NCI-H460 (cell line): ENCODE measurements at regions not wholly inside any gene's neighbourhood (a gene's known extent, or its start where the extent isn't known, plus 50 kb on each side); places are given as distances from the start of the nearest gene placed in this dataset.
"Not testable (repeated sequence)": the region's sequence is repeated elsewhere in the genome, so short reads cannot be mapped to it uniquely, and the experiment has no call there.

ENCODE experiments used
- DNase-seq: peaks from one replicate; pipeline ENCODE4 v3.0.0-alpha.2; 2016; ENCODE audit warnings: low read depth; ENCODE audit errors: extremely low read depth

DNA sequence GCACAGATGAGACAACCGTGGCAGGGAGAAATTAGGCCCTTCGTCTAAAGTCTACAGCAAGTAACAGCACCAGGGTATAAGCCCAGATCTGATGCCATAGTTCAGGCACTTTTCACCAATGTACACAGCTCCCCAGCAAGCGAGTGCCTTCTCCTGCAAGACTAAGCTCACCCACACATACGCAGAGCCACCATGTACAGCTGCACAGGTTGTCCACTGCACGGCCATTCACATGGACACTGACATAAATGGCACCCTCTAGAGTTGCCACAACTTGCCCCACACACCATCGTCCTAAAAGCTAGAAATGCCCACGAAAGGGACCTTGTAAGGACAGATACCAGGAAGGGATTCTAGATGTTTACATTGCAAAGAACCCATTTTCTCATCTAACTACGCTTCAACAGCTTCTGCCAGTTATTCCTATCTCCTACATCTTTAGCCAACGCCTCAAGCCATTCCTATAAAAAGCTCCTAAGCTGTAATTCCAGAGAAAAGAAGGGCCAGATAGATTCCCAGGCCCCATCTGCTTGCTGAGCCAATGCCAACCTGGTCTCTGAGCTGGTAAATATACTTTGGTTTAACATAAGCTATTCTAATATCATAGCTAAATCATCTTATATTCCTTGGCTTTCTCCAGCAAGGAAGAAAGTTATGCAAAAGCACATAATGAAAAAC lies 174.0 kb upstream of the KAZN start:
- DNase-seq = no peak

DNA sequence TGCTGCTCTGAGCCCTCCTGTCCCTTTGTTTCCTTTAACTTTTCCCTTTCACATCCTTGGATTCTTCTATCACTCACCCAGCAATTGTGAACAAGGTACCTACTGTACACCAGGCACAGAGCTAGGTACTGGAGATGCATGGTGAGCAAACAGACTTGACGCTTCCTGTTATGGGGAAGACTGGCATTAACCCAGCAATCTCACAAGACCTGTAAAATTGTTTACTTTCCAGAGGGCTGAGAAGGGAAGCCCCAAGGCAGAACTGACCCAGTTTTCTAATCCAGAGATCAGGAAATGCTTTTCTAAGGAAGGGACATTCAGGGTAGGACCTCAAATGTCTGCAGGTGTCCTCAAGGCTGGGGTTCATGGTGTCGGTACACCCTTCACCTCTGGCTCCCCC lies 171.6 kb upstream of the KAZN start:
- no peak for DNase-seq

DNA sequence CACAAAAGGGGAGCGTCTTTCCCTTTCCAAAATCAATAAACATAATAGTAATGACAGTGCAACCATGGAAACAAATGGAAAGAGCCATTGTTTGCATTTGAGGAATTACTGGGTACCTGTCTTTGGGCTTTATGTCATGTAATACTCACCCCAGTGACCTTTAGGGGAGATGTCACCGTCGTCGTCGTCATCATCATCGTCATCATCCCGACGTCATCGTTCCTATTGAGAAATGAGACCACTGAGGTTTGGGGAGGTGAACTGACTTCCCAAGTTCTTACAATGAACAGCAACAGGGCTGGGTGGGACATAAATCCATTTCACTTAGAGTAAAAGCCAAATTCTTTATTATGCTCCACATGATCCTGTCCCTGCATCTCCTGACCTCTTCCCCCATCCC lies 168.9 kb upstream of the KAZN start:
- DNase-seq = no peak

DNA sequence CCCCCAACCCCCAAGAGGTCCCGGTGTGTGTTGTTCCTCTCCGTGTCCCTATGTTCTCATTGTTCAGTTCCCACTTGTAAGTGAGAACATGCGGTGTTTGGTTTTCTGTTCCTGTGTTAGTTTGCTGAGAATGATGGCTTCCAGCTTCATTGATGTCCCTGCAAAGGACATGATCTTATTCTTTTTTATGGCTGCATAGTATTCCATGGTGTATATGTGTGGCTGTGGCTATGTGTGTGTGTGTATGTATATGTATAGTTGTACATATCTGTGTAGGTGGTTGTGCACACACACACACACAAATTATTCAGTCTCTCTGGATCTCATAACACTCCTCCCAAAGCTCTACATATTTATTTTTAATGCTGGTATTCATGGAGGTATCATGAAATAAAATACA lies 165.8 kb upstream of the KAZN start:
- DNase-seq = not testable (repeated sequence)

DNA sequence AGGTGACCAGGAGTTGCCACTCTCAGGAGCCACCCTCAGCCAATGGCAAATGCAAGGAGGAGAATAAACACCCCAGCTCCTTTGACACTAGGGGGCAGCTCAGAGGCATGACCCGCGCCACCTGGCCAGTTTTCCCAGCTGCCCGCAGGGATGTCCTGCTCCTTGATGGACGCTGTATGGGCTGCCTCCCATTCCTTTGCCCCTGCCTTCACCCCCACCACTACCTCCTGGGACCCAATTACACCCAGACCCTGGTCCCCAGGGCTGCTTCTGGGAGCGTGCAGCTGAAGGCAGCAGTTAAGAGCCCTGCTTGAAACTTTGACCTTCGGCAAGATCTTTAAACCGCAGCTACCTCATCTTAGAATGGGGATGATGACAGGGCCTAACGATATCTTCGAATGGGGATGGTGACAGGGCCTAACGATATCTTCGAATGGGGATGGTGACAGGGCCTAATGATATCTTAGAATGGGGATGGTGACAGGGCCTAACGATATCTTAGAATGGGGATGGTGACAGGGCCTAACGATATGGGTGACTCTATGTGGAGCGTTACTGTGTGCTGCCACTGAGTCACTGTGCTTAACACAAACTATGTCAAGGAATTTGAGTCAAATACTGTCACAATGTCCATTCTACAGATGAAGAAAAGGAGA lies 163.0 kb upstream of the KAZN start:
- no peak for DNase-seq

DNA sequence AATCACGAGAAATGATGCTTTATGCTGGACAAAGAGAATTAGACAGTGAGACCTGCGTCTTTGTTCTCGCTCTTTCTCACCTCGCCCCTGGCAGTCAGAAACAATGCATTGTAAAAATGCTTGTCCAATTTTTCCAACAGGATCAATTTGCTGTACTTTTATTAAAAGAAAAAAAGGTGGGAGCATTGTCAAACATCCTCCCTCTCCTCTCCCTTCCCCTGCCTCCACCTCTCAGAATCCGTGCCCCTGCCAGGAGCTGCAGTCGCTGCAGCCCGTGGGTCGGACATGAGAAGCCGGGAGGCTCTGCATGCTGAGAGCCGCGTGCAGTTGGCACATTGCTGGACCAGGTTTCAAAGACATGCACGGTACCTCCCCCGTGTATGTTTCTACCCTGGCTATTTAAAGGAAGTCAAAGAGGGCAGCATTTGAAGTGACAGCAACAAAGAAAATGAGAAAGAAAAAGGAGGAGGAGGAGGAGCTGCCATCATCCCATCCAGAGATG lies 161.0 kb upstream of the KAZN start:
- DNase-seq = no peak

DNA sequence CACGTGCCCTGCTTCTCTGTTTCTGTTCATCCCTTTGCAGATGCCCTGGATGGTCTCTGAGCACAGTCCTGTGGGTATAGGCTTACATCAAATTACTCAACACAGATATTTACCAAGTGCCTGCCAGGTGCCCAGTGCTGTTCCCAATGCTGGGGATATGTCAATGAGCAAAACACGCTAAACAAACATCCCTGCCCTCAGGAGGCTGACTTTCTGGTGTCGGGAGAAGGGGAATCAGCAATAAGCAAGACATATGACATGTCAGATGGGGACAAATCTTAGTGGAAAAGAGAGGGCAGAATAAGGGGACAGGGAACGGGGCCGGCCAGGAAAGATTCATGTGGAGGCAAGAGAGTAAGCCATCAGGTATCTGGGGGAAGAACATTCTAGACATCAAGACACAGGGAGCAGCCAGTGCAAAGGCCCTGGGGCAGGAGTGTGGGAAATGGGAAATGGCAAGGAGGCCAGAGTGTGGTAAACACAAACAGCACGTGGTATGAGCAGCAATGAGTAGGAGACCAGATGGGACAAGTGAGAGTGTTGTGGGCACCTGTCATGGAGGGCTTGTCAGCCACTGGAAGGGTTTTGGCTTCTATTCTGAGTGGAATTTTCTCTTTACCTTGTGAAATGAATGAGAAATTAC lies 160.2 kb upstream of the KAZN start:
- DNase-seq = no peak

DNA sequence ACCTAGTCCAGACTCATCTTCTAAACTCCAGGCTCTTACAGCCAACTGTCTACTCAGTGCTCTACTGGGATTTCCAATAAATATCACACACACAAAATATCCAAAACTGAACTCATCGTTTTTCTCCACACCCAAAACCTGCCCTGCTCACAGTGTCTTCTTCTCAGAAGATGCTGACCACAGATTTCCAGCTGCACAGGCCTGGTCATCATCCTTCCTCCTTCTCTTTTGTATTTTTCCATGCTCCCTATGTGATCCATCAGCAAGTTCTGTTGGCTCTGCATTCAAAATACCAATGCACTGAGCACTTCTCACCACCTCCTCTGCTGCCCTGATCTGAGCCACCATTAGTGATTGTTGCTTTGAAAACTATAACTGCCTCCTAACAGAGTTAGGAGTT lies 159.5 kb upstream of the KAZN start:
- no peak for DNase-seq

DNA sequence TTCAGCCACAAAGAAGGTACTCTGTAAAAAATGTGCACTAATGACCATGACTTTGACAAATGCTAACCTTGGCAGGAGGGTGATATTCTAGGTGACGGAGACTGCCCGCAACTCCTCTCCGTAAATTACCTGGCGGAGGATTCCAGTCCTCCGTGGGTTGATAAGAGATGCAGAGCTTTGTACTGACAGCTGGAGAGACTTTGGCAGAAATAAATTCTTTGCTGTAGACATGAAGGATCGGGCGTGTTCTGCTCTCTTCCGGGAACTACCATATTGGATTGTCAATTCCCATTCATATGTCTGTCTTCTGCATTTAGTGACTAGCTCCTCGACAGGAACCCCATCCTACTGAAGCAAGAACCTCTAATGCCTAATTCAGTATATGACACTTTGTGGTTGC lies 158.3 kb upstream of the KAZN start:
- DNase-seq = no peak

DNA sequence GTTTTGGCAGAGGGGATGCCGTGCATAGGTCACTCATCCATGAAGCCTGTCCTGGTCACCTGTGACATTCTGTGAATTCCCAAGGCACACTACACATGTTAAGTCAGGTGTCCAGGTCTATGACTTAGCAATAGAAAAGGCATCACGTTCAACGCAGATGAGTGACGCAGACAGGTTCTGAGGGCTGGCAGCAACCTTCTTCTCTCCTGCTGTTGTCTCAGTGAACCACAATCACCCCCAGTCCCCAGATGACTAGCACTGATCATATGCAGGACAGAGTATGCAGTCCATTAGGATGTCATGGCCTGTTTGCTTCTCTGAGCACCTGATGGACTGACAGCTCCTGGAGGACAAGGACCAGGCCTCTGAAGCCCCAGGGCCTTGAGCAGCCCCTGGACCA lies 157.8 kb upstream of the KAZN start:
- no peak for DNase-seq

DNA sequence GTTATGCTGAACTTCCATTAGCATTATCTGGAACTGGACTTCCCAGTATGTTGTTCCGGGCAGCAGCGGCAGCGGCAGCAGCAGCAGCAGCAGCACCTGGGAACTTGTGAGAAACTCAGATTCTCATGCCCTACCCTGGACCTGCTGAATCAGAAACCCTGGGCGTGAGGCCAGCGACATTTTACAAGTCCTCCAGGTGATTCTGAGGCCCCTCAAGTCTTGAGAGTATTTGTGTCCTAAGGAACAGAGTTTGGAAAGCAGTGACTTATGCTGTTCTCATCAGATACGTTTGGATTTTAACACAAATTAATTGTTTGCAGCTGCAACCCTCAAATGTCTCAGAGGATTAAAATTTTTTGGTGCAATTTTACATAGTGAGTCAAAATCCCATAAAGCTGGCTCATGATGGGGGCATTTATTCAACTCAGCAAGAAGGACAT lies 157.2 kb upstream of the KAZN start:
- no peak for DNase-seq

DNA sequence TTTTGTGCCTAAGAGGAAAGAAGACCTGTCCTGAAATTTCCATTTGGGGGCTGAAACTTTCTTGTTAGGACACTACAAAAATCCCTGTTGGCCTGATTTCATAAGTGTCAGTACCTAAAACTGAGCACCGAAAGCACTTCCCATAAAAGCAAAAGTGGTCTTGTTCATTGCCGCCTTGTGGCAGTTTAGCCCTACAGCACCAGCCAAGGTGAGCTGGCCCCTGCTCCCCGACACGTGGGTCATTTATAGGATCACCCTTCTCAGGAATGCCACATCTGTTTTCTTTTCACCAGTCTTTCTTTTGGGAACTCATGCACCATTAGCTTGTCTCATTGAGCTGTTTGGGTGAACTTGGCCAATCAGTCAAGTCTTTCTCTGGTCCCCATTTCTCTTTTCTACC lies 155.8 kb upstream of the KAZN start:
- no peak for DNase-seq

DNA sequence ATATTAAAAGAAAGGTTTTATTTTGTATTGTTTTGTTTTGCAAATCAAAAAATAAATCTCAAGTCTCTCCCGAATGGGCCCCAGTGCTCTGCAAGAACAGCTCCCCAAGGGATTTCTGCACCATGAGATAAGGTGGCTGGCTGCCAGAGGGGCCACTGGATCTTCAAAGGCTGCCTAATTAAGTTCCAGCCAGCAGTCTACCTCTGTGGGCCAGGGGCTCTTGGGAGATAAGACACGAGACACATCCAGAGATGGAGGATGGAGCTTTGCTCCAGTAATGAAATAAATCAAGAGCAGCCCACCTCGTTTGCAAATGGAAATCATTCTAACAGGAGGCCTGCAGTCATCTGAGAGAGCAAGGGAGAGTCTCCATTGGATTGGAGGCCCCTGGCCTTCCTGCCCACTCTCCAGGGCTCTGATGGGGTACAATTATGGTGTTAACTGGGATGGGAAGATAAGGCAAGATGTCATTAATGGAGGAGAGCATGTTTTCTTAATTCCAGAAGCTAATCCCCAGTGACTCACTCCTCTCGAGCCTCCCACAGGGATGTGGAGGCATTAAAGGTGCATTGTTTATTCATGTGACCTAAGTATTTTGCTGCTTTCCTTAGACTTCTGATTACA lies 155.2 kb upstream of the KAZN start:
- no peak for DNase-seq

DNA sequence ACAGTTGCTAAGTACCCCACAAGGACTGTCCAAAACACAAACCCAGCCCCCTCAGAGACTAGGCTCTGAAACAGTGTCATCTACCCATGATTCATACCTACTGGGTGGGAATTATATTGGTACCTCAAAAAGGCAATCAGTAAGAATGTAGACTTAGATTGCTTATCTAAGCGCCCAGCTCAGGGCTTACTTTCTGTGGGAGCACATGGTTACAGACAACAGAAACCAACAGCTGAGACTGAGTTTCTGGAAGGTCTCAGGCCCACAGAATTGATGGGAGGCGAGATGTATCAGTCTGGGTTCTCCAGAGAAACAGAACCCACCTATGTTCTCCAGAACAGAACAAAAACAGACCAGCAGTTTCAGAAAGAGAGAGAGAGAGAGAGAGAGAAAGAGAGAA lies 147.3 kb upstream of the KAZN start:
- no peak for DNase-seq

DNA sequence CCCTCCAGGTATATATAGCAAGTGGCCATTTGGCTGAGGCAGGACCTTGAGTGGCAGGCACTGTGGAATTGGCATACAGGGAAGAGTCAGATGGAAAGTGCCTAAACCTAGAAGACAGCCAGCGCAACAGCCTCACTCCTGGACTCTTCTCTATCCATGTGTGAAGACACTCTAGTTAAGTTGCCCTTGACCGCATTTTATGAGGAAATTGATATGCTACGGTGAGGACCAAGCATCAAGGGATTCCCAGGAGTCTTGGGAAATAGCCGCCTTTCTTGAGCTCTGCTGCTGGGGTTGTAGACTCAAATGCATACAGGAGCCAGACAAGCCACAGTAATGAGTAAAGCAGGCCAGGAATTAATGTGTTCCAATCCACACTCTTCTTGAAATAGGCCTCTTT lies 145.9 kb upstream of the KAZN start:
- no peak for DNase-seq

DNA sequence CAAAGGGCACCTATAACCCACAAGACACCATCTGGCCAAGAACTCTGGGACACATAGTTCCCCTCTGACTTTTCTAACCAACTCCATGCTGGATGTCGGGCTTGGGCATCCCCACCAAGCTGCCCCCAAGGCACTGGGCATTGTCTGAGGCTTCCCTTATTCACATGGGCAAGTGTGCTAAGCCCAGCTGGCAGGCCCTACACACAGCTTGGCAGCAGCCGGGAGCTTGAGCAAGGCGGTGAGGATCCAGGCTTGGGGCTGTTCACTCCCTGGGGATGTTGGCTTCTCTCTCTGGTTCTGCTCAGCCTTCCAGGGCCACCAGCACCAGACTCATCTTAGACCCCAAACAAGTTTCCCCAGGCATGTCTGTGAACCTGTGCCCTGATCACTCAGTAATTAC lies 138.3 kb upstream of the KAZN start:
- no peak for DNase-seq

DNA sequence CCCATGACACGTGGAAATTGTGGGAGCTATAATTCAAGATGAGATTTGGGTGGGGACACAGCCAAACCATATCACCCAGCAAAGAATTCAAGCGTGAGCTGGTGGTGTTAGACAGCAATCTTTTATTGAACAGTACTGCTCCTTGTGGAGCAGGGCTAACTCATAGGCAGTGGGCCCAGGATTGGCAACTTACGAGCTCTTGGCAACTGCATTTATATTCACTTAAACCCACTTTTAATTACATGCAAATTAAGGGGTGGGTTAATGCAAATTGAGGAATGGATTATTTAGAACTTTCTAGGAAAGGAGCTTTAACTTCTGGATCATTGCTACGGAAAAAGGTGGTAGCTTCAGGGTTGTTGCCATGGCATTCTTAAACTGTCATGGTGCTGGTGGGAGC lies 135.6 kb upstream of the KAZN start:
- no peak for DNase-seq

DNA sequence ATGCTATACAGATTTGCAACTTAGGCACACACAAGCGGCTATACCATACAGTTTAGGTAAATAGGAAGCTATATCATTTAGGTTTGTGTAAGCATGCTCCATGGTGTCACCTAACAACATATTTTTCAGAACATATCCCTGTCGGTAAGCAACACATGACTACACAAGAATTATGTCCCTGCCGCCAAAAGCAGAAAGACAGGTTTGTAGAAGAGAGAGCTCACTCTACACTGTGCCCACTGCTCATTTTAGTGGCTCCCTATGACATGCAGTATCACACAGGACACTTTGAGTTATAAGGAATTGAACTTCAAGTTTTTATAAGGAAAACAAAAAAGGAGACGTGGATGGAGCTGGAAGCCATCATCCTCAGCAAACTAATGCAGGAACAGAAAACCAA lies 132.5 kb upstream of the KAZN start:
- DNase-seq = no peak

DNA sequence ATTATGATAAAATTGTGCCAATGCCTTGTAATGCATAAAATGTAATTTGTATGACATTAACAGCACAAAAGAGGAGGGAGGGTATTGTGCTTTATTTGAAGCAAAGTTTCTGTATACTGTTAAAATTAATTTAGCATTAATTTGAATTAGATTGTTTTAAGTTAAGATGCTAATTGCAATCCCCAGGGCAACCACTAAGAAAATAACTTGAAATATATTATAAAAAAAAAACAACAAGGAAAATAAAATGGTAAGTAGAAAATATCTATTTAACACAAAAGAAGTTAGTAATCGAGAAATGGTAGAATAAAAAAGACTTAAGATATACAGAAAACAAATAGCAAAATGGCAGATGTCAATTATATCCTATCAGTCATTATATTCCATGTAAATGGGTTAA lies 131.4 kb upstream of the KAZN start:
- no peak for DNase-seq

DNA sequence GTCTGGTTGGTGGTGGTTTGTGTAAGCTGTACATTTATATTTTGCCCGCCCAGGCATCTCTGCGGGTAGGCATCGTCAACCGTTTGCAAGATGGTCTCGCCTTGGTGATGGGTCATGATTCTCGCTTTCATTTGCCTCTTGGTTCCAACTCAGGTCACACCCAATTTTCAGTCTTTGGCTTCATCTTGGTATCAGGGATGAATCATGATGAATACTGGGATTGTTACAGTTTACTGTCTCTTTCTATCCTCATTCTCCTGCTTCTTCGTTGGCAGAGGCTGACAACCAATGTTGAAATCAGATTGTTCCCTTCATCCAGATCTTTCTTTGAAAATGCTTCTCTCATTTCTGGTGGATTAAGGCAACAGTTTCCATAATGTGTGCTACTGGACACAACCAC lies 129.7 kb upstream of the KAZN start:
- DNase-seq = no peak

DNA sequence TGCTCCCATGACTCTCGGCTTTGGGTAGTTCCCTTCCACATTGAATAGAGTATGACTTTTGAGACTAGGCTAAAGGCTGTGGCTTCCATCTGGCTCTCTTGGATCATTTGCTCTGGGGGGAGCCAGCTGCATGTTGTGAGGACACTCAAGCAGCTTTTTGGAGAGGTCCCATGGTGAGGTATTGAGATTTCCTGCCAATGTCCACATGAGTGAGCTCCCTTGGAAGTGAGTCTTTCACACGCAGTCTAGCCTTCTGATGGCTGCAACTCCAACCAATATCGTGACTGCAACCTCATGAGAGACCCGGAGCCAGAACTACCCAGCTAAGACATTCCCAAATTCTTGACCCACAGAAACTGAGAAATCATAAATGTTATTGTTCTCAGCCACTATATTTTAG lies 127.7 kb upstream of the KAZN start:
- DNase-seq = no peak

DNA sequence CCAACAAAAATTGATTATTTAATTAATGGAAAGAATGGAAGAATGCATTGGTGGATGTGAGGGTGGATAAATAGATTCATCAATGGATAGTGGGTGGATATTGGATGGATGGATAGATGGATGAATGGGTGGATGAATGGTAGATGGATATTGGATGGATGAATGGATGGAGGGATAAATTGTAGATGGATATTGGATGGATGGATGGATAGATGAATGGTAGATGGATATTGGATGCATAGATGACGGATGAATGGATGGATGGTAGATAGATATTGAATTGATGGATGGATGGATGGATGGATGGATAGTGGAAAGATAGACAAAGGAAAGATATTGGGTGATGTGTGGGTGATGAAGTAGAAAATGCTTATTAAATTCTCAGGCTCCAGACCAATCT lies 123.6 kb upstream of the KAZN start:
- DNase-seq = no peak
